ENCODE measurements at regions not wholly inside any gene's neighbourhood (a gene's known extent, or its start where the extent isn't known, plus 50 kb on each side); places are given as distances from the start of the nearest gene placed in this dataset.
A peak's percentile ranks its signal among the peaks of the same experiment; 100 is the strongest.

GRCh38 chr3:177591379-177591778 is 394.1 kb upstream of the TBL1XR1 start:
- TF ChIP-seq POLR2A (IDR thresholded peaks at IDR 0.05) (no peak), CTCF (IDR thresholded peaks at IDR 0.05) (peak in 2 of 6 experiments; percentile 5 to 23)
